HPDE6-E6E7 (cell line): ENCODE measurements at regions not wholly inside any gene's neighbourhood (a gene's known extent, or its start where the extent isn't known, plus 50 kb on each side); places are given as distances from the start of the nearest gene placed in this dataset.
"Not testable (repeated sequence)": the region's sequence is repeated elsewhere in the genome, so short reads cannot be mapped to it uniquely, and the experiment has no call there.

Source experiments
- DNase-seq: peaks from one replicate; pipeline ENCODE4 v3.0.0; 2011; ENCODE audit warnings: missing footprints; ENCODE audit errors: extremely low spot score

DNA sequence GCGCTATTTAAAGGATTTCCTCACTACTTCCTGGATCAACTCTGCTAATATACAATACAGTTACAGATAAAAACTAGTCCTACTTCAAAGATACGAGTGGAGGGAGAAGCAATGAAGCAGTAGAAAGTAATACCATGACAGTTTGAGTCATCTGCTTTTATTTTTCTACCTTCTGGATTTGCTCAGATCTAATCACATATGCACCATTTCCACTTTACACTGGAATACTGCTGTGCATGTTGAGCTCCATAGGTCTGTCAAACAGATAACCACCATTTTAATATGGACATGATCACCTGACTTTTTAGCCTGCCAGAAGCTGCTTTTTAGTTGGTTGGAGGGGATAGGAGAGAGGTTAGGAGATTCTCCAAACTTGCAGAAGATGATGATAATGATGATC lies 92.5 kb downstream of the MMUT start:
- no peak for DNase-seq

DNA sequence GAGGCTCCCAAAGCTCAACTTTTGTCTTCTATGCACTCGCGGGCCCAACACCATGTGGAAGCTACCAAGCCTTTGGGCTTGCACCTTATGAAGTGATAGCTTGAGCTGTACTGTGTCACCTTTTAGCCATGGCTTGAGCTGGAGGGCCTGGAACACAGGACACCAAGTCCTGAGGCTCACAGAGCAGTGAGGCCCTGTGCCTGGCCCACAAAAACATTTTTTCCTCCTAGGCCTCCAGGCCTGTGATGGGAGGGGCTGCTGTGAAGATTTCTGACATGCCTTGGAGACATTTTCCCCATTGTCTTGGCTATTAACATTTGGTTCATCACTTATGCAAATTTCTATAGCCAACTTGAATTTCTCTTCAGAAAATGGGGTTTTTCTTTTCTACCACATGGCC lies 96.5 kb downstream of the MMUT start:
- DNase-seq, result no peak

- no peak for DNase-seq
Measured at GRCh38 chr6:49348561-49348960, 114.5 kb downstream of the MMUT start.

- DNase-seq, result no peak
Measured at GRCh38 chr6:49342410-49342809, 120.6 kb downstream of the MMUT start.

GRCh38 chr6:49341869-49342268 lies 121.2 kb downstream of the MMUT start:
- DNase-seq, result no peak

GRCh38 chr6:49339096-49339495 lies 124.0 kb downstream of the MMUT start:
- no peak for DNase-seq

DNA sequence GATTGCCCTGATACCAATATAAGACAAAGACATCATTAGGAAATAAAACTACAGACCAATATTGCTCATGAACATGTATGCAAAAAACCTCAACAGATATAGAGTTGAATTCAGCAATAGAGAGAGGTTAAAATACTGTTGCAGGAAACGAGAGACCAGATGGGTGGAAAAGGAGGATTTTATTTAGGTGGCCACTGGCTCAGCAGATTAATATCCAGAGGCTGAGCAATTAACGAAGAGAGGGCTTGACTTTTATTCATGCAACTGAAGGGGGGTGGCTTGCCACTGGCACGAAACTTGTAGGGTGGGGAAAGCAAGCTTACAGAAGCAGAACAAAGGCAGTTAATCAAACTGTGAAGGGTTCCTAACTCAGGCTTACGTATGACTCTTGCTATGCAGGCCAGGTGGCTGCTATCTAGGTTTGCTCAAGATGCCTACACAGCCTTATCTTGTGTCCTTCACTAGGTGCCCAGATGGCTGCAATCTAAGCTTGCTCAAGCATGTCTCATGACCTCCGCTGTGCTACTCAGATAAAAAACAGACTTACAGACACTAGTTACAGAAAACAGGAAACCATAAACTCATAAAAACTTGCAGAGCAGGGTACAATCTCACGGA lies 126.4 kb downstream of the MMUT start:
- DNase-seq, result no peak

GRCh38 chr6:49333345-49334125 lies 129.5 kb downstream of the MMUT start:
- no peak for DNase-seq

GRCh38 chr6:49332781-49333180 lies 130.3 kb downstream of the MMUT start:
- no peak for DNase-seq

DNA sequence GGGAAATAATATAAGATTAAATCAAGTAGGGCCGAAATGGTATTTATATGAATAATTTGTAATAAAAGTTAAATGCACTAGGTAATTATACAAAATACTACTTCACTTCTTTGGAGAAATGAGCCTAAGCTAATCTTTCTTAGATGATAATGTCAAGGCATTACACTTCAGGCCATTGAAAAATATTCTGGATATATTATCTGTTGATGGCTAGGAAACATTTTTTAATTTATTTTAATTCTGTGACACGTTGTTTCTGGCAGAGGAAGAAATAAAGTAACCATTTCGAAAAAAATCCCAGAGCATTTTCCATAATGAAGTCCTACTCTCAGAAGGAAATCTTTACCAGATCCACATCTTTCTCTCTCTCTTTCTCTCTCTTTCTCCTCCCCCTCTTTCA lies 133.9 kb downstream of the MMUT start:
- DNase-seq, result no peak

- no peak for DNase-seq
Measured at GRCh38 chr6:49328051-49328744, 134.9 kb downstream of the MMUT start.

DNA sequence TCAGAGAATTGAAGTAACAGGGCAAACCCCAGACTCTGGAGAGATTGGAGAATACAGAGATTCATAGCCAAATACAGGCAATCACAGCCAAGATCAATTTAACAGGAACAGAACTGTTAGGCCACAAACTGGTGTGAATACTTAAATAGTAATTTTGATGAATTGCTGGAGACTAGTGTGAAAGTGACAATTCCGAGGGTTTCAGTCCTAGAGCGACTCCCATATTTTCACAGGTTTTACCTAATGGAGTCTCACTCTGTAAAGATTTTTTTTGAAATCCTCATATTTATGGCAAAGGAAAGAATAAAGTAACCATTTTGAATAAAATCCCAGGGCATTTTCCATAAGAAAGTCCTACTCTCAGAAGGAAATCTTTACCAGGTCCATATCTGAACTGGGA lies 135.5 kb downstream of the MMUT start:
- no peak for DNase-seq

DNA sequence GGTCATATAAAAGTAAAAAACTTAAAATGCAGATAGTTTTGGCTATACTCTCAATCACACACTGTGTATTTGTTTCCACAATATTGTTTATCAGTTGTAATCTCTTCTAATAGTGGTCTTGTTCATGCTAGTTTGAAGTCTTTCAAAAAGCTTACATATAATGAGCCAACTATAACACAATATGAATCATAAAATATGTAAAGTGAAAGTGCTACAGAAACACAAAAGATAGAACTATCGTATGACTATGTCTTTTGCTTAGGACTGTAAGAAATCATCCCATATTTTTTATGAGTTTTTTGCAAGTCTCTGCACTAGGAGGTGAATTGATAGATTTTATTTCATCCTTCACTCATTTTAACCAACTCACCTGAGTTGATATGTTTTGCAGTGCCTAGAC lies 136.0 kb downstream of the MMUT start:
- no peak for DNase-seq

DNA sequence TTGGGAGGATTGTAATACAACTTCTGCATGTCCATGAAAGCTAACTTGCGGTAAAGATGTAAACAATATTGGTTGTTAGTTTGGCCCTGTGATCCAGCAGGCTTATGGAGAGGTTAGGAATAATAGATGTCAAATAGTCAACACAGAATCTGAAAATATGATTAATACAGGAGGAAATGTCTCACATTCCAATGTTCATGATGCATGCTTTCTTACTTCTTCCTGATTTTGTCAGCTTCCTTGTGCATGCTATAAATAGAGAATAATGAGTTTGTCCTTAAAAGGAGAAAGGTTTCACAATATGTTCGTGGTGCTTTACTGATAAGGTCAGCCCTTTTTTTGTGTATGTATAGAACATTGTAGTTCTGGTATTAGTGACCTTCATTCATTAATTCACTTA lies 136.7 kb downstream of the MMUT start:
- peak; percentile 46 for DNase-seq

DNA sequence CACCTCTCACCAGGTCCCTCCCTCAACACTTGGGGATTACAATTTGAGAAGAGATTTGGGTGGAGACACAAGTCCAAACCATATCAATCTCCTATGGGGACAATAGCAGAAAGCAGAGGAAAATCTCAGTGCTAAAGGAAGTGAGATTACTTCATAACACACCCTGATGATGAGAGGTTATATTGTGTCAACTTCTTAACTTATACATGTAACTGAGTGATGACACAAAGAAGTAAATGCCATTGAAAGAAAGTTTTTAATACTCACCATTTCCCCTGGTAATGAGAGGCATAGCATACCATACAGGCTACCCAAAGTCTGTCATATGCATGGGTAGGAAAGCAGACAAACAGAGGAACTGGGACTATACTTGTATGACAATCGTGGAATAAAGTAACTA lies 137.2 kb downstream of the MMUT start:
- DNase-seq, result no peak

GRCh38 chr6:49322861-49323260 lies 140.2 kb downstream of the MMUT start:
- DNase-seq, result no peak

DNA sequence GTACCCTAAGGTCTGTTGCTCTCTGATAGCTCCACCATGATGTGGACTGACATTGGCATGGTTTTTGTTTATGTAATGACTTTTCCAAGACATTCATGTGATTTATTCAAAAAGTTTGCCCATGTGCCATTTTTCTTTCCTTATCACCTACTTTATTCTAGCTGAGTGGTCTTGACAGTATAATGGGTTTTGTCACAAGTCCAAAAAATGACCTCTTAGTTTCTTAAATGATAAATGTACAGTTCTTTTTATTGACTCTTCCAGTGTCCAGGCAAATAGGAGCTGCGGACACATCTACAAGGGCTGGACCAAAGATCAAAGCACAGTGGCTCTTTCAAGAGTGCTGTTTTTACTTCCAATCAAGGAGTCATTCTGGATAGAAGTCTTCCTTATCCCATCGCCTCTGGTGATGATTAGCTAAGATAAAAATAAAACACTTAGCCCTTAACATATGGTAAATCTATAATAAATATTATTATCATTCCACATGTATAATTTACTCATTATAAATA lies 141.4 kb downstream of the MMUT start:
- DNase-seq, result no peak

DNA sequence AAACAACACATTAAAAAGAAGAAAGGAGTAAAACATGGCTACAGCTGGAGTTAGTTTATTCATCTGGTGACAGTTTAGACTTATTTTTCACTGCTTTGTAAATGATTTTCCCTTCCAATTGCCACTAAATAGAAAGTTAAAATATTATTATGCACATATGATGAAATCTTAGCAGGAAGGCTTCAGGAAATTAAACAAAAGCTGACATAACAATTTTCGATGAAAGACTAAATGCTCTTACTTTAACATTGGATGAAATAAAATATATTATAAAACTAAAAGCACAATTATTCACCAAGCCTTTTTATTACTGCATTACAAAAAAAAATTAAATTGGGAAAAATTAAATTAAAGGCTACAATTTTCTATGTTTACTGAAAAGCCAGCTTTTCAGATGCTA lies 158.0 kb downstream of the MMUT start:
- DNase-seq, result no peak

- DNase-seq, result not testable (repeated sequence)
Measured at GRCh38 chr6:49304393-49304792, 158.7 kb downstream of the MMUT start.

- DNase-seq, result no peak
Measured at GRCh38 chr6:49300911-49301310, 162.1 kb downstream of the MMUT start.

DNA sequence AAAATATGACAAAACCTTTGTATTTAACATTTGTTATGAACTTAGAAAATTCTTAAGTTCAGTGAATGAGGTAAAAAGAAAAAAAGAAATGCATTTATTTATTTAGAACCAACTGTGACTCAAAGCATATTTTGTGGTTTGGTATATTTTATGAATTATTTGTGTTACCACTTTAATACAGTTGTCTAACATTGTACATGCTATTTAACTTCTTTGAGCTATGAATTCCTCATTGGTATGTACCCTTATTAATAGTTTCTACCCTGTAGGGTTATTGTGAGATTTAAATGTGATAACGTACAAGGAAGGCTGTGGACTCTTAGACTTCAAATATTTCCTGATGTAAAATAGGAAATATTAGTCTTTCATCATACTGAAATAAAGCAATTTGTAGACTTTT lies 162.6 kb downstream of the MMUT start:
- DNase-seq, result no peak

GRCh38 chr6:49299279-49299678 lies 163.8 kb downstream of the MMUT start:
- DNase-seq, result no peak

- DNase-seq, result no peak
Measured at GRCh38 chr6:49284180-49284579, 178.9 kb downstream of the MMUT start.
